ENCODE measurements at regions not wholly inside any gene's neighbourhood (a gene's known extent, or its start where the extent isn't known, plus 50 kb on each side); places are given as distances from the start of the nearest gene placed in this dataset.
"Not testable (repeated sequence)": the region's sequence is repeated elsewhere in the genome, so short reads cannot be mapped to it uniquely, and the experiment has no call there.

DNA sequence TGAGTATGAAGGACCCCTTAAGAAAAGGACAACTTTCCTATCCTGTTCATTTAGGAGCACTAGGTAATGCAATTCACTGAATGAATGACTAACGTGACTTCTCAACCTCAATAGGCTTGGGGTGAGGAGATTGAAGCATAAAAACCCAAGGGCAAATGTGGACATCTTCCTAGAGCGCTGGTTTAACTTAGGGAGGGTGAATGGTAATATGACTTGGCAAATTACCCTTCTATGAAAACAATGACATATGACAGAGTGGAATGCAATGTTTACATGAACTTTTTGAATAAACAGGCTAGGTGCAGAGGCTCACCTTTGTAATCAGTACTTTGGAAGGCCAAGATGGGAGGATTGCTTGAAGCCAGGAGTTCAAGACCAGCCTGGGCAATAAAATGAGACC is 83.9 kb upstream of the ANK3 start:
- no peak overlapping the region for H3K27ac ChIP-seq
- no peak overlapping the region for H3K4me3 ChIP-seq (ENCODE audit: low read depth, low read length)
- no peak overlapping the region for H2AFZ ChIP-seq
- no peaks in the 10 kb centered on the region for H3K9me3 ChIP-seq (ENCODE audit: control insufficient read depth, low read length)
- TF ChIP-seq, protein P1, sequence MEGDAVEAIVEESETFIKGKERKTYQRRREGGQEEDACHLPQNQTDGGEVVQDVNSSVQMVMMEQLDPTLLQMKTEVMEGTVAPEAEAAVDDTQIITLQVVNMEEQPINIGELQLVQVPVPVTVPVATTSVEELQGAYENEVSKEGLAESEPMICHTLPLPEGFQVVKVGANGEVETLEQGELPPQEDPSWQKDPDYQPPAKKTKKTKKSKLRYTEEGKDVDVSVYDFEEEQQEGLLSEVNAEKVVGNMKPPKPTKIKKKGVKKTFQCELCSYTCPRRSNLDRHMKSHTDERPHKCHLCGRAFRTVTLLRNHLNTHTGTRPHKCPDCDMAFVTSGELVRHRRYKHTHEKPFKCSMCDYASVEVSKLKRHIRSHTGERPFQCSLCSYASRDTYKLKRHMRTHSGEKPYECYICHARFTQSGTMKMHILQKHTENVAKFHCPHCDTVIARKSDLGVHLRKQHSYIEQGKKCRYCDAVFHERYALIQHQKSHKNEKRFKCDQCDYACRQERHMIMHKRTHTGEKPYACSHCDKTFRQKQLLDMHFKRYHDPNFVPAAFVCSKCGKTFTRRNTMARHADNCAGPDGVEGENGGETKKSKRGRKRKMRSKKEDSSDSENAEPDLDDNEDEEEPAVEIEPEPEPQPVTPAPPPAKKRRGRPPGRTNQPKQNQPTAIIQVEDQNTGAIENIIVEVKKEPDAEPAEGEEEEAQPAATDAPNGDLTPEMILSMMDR (IDR thresholded peaks at IDR 0.05) = no peak
- no peaks in the 10 kb centered on the region for H3K36me3 ChIP-seq (ENCODE audit: control insufficient read depth, insufficient read depth, low read length)
- no peaks in the 10 kb centered on the region for H3K27me3 ChIP-seq (ENCODE audit: control insufficient read depth, insufficient read depth, low read length)
- no peaks in the 10 kb centered on the region for H3K4me1 ChIP-seq
- H3K79me2 ChIP-seq = no peaks in the 10 kb centered on the region
- H3K4me2 ChIP-seq (ENCODE audit: low read length) = no peak overlapping the region
- no peak overlapping the region for H3K9ac ChIP-seq

DNA sequence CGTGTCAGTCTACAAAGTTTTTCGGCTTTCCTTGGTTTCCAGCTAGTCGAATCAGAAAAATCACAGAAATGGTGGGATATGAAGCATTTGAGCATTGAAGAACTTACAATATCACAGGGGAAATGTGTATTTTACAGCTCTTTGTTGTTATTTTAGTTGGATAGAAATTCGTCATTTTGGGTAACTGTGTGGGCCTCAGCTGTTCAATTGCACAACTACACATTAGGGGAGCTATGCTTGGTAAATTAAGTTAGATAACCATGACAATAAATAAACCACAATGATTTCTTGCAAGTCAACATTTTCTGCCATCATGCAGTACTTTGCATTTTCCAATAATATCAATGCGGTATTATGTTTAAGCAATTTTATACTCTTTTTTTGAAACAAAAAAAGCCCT is 80.4 kb upstream of the ANK3 start:
- Histone ChIP-seq H2AFZ (no peak overlapping the region), H3K9ac (no peak overlapping the region), H3K4me1 (no peaks in the 10 kb centered on the region), H3K27me3 (ENCODE audit: control insufficient read depth, insufficient read depth, low read length) (no peaks in the 10 kb centered on the region), H3K79me2 (no peaks in the 10 kb centered on the region), H3K27ac (no peak overlapping the region), H3K36me3 (ENCODE audit: control insufficient read depth, insufficient read depth, low read length) (no peaks in the 10 kb centered on the region), H3K4me2 (ENCODE audit: low read length) (no peak overlapping the region), H3K4me3 (ENCODE audit: low read depth, low read length) (no peak overlapping the region), H3K9me3 (ENCODE audit: control insufficient read depth, low read length) (no peaks in the 10 kb centered on the region)
- TF ChIP-seq, protein P1 (IDR thresholded peaks at IDR 0.05) = no peak

GRCh38 chr10:60469147-60469546 is 79.5 kb upstream of the ANK3 start:
- not testable (repeated sequence) for H3K27ac ChIP-seq; H2AFZ ChIP-seq; H3K4me3 ChIP-seq (ENCODE audit: low read depth, low read length); H3K36me3 ChIP-seq (ENCODE audit: control insufficient read depth, insufficient read depth, low read length); H3K4me1 ChIP-seq; H3K27me3 ChIP-seq (ENCODE audit: control insufficient read depth, insufficient read depth, low read length); H3K9me3 ChIP-seq (ENCODE audit: control insufficient read depth, low read length); H3K79me2 ChIP-seq; H3K9ac ChIP-seq; H3K4me2 ChIP-seq (ENCODE audit: low read length)

DNA sequence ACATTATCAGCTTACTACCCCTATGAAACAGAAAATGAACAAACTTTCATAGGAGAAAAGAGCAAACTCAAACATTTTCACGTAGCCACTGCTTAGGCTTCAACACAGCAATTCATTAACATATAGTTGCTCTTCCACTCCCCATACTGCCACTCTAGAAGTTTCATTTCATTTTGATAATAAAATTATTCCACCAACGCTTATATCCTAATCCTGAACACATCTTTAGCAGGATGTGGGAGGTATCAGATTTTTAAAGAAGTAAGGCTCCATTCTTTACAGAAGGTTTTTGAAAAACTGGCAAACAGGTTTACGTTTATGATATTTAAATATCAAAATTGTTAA is 77.5 kb upstream of the ANK3 start:
- Histone ChIP-seq H3K4me1 (no peaks in the 10 kb centered on the region), H3K27ac (no peak overlapping the region), H3K36me3 (ENCODE audit: control insufficient read depth, insufficient read depth, low read length) (no peaks in the 10 kb centered on the region), H3K9ac (no peak overlapping the region), H3K9me3 (ENCODE audit: control insufficient read depth, low read length) (no peaks in the 10 kb centered on the region), H3K4me2 (ENCODE audit: low read length) (no peak overlapping the region), H3K4me3 (ENCODE audit: low read depth, low read length) (no peak overlapping the region), H3K27me3 (ENCODE audit: control insufficient read depth, insufficient read depth, low read length) (no peaks in the 10 kb centered on the region), H2AFZ (no peak overlapping the region), H3K79me2 (no peaks in the 10 kb centered on the region)
- TF ChIP-seq, protein P1 (IDR thresholded peaks at IDR 0.05) = no peak

DNA sequence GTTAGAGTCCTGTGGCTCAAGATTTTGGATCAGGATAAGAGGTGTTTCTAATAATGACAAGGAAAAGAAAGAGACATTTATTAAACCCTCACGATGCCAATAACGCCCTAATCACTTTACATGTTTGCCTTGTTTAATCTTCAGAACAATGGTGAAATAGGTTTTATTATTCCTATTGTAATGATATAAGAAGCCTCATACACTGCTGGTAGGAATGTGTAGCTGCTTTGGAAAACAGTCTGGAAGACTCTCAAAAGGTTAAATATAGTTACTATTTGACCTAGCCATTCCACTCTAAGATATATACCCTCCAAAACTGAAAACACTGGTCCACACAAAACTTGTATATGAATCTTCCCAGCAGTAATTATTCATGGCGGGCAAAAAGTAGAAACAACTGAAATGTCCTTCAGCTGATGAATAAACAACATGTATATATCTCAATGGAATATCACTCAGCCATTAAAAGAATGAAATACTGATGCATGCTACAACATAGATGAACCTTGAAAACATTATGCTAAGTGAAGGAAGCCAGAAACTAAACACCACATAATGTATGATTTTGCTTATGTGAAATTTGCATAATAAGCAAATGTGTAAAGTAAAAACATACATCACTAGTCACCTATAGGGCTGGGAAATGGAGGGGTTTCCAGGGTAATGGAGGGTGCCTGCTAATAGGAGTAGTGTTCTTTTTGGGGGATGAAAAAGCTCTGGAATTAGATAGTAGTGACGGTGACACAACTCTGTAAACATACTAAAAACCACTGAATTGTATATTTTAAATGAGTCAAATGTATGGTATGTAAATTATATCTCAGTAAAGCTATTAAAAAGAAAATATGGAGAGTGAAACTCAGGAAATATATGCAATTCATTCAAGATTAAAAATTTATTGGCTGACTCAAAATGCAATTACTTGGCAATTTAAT is 76.9 kb upstream of the ANK3 start:
- H2AFZ ChIP-seq = no peak overlapping the region
- H3K4me1 ChIP-seq = no peaks in the 10 kb centered on the region
- H3K27me3 ChIP-seq (ENCODE audit: control insufficient read depth, insufficient read depth, low read length) = no peaks in the 10 kb centered on the region
- H3K4me2 ChIP-seq (ENCODE audit: low read length) = no peak overlapping the region
- no peak overlapping the region for H3K27ac ChIP-seq
- no peaks in the 10 kb centered on the region for H3K36me3 ChIP-seq (ENCODE audit: control insufficient read depth, insufficient read depth, low read length)
- H3K4me3 ChIP-seq (ENCODE audit: low read depth, low read length) = no peak overlapping the region
- TF ChIP-seq, protein P1 (IDR thresholded peaks at IDR 0.05) = no peak
- no peaks in the 10 kb centered on the region for H3K9me3 ChIP-seq (ENCODE audit: control insufficient read depth, low read length)
- H3K79me2 ChIP-seq = no peaks in the 10 kb centered on the region
- no peak overlapping the region for H3K9ac ChIP-seq
